Astrocyte (in vitro differentiated cells and primary cell): ENCODE measurements at regions not wholly inside any gene's neighbourhood (a gene's known extent, or its start where the extent isn't known, plus 50 kb on each side); places are given as distances from the start of the nearest gene placed in this dataset.

Source experiments
- EZH2 ChIP-seq: IDR thresholded peaks from 2 replicates; pipeline ENCODE4 v1.6.1; 2012; ENCODE audit warnings: mild to moderate bottlenecking, low read length, inconsistent platforms; ENCODE audit not compliant: insufficient read depth
- TF ChIP-seq, protein P1 (sequence below): IDR thresholded peaks from 2 replicates; pipeline ENCODE4 v1.5.1; 2011; ENCODE audit warnings: low read depth, mild to moderate bottlenecking, inconsistent platforms, low read length, moderate library complexity; ENCODE audit not compliant: insufficient read depth

DNA sequence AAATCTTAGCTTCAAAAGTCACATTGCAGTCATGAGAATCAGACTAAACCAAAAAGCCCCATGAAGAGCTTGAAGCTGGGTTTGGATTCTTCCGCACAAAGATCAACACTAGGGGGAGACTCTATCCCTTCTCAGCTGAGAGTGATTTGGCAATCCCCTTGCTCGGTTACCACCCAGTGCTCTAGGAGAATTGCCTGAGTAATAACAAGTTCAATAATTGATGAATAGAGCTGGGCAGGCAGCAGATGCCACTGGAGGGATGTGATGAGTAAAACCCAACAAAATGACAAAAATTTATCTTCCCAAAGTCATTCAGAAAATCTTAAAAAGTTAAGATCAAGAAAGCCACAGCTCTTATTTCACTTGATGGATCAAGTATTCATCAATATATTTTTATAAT, 185.6 kb upstream of the ARID2 start:
- TF ChIP-seq, protein P1, sequence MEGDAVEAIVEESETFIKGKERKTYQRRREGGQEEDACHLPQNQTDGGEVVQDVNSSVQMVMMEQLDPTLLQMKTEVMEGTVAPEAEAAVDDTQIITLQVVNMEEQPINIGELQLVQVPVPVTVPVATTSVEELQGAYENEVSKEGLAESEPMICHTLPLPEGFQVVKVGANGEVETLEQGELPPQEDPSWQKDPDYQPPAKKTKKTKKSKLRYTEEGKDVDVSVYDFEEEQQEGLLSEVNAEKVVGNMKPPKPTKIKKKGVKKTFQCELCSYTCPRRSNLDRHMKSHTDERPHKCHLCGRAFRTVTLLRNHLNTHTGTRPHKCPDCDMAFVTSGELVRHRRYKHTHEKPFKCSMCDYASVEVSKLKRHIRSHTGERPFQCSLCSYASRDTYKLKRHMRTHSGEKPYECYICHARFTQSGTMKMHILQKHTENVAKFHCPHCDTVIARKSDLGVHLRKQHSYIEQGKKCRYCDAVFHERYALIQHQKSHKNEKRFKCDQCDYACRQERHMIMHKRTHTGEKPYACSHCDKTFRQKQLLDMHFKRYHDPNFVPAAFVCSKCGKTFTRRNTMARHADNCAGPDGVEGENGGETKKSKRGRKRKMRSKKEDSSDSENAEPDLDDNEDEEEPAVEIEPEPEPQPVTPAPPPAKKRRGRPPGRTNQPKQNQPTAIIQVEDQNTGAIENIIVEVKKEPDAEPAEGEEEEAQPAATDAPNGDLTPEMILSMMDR, result peak; percentile 83
- no peak for TF ChIP-seq EZH2
